GM12865 (cell line): ENCODE measurements at regions not wholly inside any gene's neighbourhood (a gene's known extent, or its start where the extent isn't known, plus 50 kb on each side); places are given as distances from the start of the nearest gene placed in this dataset.

Experiments used
- DNase-seq: peaks from one replicate; pipeline ENCODE4 v3.0.0; 2010; ENCODE audit warnings: low read depth
- H3K4me3 ChIP-seq: 2 replicates; pipeline ENCODE4 v1.5.1; 2011; ENCODE audit warnings: mild to moderate bottlenecking, low read depth, low read length, control low read depth
- CTCF ChIP-seq: IDR thresholded peaks from 2 replicates; pipeline ENCODE4 v1.5.1; 2011; ENCODE audit warnings: low read length, control low read depth, low read depth, inconsistent platforms; ENCODE audit not compliant: insufficient read depth; ENCODE audit errors: missing control alignments

DNA sequence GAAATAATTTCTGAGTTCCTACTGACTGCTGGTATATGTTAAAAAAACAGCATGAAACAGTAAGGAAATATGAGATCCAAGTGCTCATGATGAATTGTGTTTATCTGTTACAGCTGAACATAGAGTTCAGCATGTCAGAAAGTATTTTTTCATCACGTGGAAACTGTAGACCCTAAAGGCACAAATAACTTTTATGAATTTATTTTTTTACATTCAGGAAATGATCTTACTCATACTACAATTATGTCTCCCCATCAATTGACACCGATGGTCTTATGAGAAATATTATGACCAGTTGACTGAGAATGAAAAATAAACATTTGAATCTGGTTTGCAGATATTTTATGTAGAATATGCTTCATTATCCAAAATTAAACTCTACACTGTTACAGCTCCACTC, 283.1 kb upstream of the SPANXN4 start:
- H3K4me3 ChIP-seq, result no peak overlapping the region
- TF ChIP-seq CTCF, result no peak
- no peak for DNase-seq

GRCh38 chrX:142733327-142733726, 292.4 kb upstream of the SPANXN4 start:
- H3K4me3 ChIP-seq, result no peak overlapping the region
- no peak for TF ChIP-seq CTCF
- DNase-seq, result no peak

GRCh38 chrX:142711796-142712290, 313.9 kb upstream of the SPANXN4 start:
- no peak overlapping the region for H3K4me3 ChIP-seq
- DNase-seq, result no peak
- TF ChIP-seq CTCF, result no peak

- TF ChIP-seq CTCF, result no peak
- no peak overlapping the region for H3K4me3 ChIP-seq
- no peak for DNase-seq
Measured at GRCh38 chrX:142702749-142703148, 323.0 kb upstream of the SPANXN4 start.

- H3K4me3 ChIP-seq, result no peak overlapping the region
- TF ChIP-seq CTCF, result no peak
Measured at GRCh38 chrX:142688256-142688655, 337.5 kb upstream of the SPANXN4 start.

GRCh38 chrX:142686653-142687283, 339.0 kb upstream of the SPANXN4 start:
- no peak for TF ChIP-seq CTCF
- H3K4me3 ChIP-seq, result no peak overlapping the region
- DNase-seq, result no peak

More at GRCh38 chrX:142688256-142688655, 337.5 kb upstream of the SPANXN4 start:
- no peak for DNase-seq

GRCh38 chrX:142686206-142686605, 339.5 kb upstream of the SPANXN4 start:
- DNase-seq, result no peak
- no peak overlapping the region for H3K4me3 ChIP-seq
- TF ChIP-seq CTCF, result no peak
